ENCODE measurements at regions not wholly inside any gene's neighbourhood (a gene's known extent, or its start where the extent isn't known, plus 50 kb on each side); places are given as distances from the start of the nearest gene placed in this dataset.

GRCh38 chr4:95761426-95761825 lies 78.5 kb upstream of the PDHA2 start:
- TF ChIP-seq POLR2A (IDR thresholded peaks at IDR 0.05) (no peak), CTCF (IDR thresholded peaks at IDR 0.05) (no peak)

Data from thyroid gland (tissue), 4 donors.